ENCODE measurements at regions not wholly inside any gene's neighbourhood (a gene's known extent, or its start where the extent isn't known, plus 50 kb on each side); places are given as distances from the start of the nearest gene placed in this dataset.

DNA sequence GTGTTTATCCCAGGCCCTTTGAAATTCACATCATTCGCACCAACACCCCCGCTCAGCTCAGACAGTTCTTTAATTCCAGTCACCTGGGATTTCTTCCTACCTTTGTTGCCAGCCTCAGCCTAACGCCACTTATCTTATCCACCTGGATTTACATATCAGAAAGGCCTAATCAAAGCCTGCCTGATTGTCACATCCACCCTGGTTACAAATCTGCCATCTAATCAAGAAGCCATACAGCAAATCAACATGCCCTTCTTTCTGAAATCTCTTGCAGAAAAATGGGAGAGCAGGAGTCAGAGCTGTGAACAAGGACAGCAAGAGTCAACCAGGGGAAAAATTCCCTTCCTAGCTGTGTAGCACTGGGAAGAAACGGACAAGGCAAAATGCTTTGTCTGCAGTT lies 173.2 kb upstream of the DAB1 start:
- TF ChIP-seq, protein P1, sequence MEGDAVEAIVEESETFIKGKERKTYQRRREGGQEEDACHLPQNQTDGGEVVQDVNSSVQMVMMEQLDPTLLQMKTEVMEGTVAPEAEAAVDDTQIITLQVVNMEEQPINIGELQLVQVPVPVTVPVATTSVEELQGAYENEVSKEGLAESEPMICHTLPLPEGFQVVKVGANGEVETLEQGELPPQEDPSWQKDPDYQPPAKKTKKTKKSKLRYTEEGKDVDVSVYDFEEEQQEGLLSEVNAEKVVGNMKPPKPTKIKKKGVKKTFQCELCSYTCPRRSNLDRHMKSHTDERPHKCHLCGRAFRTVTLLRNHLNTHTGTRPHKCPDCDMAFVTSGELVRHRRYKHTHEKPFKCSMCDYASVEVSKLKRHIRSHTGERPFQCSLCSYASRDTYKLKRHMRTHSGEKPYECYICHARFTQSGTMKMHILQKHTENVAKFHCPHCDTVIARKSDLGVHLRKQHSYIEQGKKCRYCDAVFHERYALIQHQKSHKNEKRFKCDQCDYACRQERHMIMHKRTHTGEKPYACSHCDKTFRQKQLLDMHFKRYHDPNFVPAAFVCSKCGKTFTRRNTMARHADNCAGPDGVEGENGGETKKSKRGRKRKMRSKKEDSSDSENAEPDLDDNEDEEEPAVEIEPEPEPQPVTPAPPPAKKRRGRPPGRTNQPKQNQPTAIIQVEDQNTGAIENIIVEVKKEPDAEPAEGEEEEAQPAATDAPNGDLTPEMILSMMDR (conservative IDR thresholded peaks at IDR 0.05 in 1 of 2, IDR thresholded peaks at IDR 0.05 in 1 of 2; ENCODE audit: low read depth in 1 of 2, low read length in 2 of 2), result no peak
- TF ChIP-seq EZH2 (IDR thresholded peaks at IDR 0.05; ENCODE audit: low read length, missing control alignments), result no peak
